Kidney (tissue), 13 donors: ENCODE measurements at regions not wholly inside any gene's neighbourhood (a gene's known extent, or its start where the extent isn't known, plus 50 kb on each side); places are given as distances from the start of the nearest gene placed in this dataset.

Experiments used
- DNase-seq, 5 donors: peaks; one replicate each; pipeline ENCODE4 v3.0.0-alpha.2; 2013 to 2020
- FAIRE-seq: peaks from 2 replicates; lab custom pipeline; 2012; peaks lifted over from hg19 to GRCh38; lab: Jason Lieb, UNC
- H3K27ac ChIP-seq, 2 donors: one replicate each; pipeline ENCODE4 v1.7.0; 2013; ENCODE audit warnings: low read depth in 2 of 2, low read length in 2 of 2, inconsistent platforms in 1 of 2
- H3K27me3 ChIP-seq: one replicate; pipeline ENCODE4 v1.7.1; 2013; ENCODE audit warnings: low read length, inconsistent platforms; ENCODE audit not compliant: control insufficient read depth, insufficient read depth
- H3K36me3 ChIP-seq, 3 donors: one replicate each; pipeline versions ENCODE4 v1.7.0 to v1.7.1; 2013; ENCODE audit warnings: low read length in 3 of 3, control low read depth in 1 of 3, inconsistent platforms in 1 of 3; ENCODE audit not compliant: insufficient read depth in 3 of 3, control insufficient read depth in 2 of 3
- H3K4me1 ChIP-seq, 3 donors: one replicate each; pipeline versions ENCODE4 v1.7.0 to v1.7.1; 2013; ENCODE audit warnings: low read length in 3 of 3, inconsistent platforms in 1 of 3, low read depth in 1 of 3; ENCODE audit not compliant: control insufficient read depth in 2 of 3, insufficient read depth in 2 of 3
- H3K4me3 ChIP-seq, 3 donors: one replicate each; pipeline versions ENCODE4 v1.7.0 to v1.8.1; 2013; ENCODE audit warnings: low read length in 3 of 3, control low read depth in 1 of 3, inconsistent platforms in 1 of 3
- H3K9ac ChIP-seq, 3 donors: one replicate each; pipeline versions ENCODE4 v1.7.0 to v1.7.1; 2013; ENCODE audit warnings: low read length in 3 of 3, control low read depth in 1 of 3, inconsistent platforms in 1 of 3
- H3K9me3 ChIP-seq, 3 donors: one replicate each; pipeline versions ENCODE4 v1.7.0 to v1.7.1; 2013; ENCODE audit warnings: low read length in 3 of 3, control low read depth in 1 of 3, inconsistent platforms in 1 of 3; ENCODE audit not compliant: control insufficient read depth in 2 of 3, insufficient read depth in 1 of 3
- intact Hi-C: fragments of 100-400 bp; cut with DNase I; formaldehyde crosslinking; loops from one replicate; pipeline ENCODE4 v1.11.1; 2022
- TF ChIP-seq, protein P1 (sequence below): IDR thresholded peaks from 3 replicates; pipeline ENCODE4 v1.5.1; 2012; ENCODE audit warnings: mild to moderate bottlenecking, moderate library complexity, borderline replicate concordance; ENCODE audit not compliant: insufficient read depth; ENCODE audit errors: extremely low read depth
- donor health status: control.
- donor health status: control.
- donor health status: control.
- donor health status: control.
- donor health status: control.
- donor health status: DM: yes; HTN: yes; CAD: no.
- donor health status: Normal renal cell carcinoma (clear cell type).

DNA sequence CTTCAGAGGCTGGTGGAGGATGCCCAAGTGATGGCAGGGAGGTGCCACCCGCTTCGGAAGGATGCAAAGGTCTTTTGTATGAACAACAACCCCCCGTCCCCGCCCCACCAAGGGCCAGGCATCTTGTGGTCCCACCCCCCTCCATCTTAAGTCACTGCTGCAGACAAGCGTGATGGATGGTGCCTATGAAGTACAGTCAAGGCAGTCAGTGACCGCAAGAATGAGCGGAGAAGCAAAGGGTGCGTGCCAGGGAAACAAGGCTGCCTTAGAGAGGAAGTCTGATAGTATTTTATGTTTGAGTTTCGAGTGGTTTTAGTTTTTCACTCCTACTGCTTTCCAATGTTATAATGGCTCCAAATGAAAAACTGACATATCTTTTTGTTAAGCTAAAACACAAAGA is 68.7 kb upstream of the GPM6B start:
- intact Hi-C loops: no loop called here
- Histone ChIP-seq H3K4me3 (no peak overlapping the region), H3K27ac (no peak overlapping the region), H3K9me3 (no peaks in the 10 kb centered on the region), H3K9ac (no peak overlapping the region), H3K4me1 (no peaks in the 10 kb centered on the region), H3K27me3 (no peaks in the 10 kb centered on the region), H3K36me3 (no peaks in the 10 kb centered on the region)
- FAIRE-seq: no peak
- no peak for DNase-seq
- TF ChIP-seq, protein P1, sequence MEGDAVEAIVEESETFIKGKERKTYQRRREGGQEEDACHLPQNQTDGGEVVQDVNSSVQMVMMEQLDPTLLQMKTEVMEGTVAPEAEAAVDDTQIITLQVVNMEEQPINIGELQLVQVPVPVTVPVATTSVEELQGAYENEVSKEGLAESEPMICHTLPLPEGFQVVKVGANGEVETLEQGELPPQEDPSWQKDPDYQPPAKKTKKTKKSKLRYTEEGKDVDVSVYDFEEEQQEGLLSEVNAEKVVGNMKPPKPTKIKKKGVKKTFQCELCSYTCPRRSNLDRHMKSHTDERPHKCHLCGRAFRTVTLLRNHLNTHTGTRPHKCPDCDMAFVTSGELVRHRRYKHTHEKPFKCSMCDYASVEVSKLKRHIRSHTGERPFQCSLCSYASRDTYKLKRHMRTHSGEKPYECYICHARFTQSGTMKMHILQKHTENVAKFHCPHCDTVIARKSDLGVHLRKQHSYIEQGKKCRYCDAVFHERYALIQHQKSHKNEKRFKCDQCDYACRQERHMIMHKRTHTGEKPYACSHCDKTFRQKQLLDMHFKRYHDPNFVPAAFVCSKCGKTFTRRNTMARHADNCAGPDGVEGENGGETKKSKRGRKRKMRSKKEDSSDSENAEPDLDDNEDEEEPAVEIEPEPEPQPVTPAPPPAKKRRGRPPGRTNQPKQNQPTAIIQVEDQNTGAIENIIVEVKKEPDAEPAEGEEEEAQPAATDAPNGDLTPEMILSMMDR: no peak

DNA sequence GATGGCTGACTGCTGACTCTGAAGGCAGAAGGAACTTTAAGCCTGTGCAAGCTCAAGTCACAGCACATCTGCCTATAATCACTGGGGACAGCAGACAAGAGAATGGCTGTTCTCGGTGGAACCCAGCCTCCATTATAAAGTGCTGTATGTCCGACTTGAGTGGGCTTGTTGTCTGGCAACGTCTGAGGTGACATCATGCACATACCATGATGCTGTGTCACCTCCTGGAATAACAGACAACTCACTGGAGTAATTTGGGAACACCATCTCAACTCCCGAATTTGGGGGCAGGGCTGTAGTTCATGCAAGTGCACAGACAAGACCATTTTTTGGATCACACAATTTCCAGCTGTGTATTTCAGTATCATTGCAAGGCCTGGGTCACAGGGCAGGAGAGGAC is 59.8 kb upstream of the GPM6B start:
- TF ChIP-seq, protein P1: no peak
- Histone ChIP-seq H3K36me3 (no peaks in the 10 kb centered on the region), H3K27me3 (peaks cover 8% of the 10 kb centered on the region), H3K4me3 (no peak overlapping the region), H3K9me3 (no peaks in the 10 kb centered on the region), H3K27ac (no peak overlapping the region), H3K9ac (no peak overlapping the region), H3K4me1 (no peaks in the 10 kb centered on the region)
- FAIRE-seq: no peak
- no peak for DNase-seq
- intact Hi-C loops: no loop called here

DNA sequence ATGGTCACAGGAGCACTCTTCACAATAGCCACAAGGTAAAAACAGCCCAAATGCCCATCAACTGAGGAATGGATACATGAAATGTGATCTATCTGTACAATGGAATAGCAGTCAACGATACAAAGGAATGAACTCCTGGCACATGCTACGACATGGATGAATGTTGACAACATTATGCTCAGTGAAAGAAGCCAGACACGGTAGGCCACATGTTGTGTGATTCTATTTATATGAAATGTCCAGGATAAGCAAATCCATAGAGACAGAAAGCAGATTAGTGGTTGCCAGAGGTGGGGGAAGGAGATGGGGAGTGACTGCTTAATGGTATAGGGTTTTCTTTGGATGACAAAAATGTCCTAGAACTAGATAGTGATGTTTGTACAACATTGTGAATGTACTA is 58.7 kb upstream of the GPM6B start:
- FAIRE-seq (no peak), DNase-seq (no peak)
- no peak overlapping the region for H3K4me3 ChIP-seq

DNA sequence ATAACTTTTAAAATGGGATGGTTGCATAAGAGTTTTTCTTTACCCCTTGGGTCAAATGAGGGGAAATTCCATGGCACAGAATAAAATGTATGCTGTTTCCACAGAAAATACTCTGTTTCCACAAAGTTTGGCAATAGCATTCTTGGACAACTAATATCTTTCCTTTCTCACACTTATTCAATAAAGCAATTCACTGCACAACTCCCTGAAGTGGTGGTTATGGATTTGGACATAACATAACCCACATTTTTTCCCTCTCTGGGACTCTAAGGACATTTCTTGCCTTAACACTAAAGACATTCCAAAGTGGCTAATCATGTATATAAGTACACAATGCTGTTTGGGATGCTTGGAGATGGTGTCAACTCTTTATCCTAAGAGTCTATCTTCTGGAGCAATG is 51.7 kb upstream of the GPM6B start:
- Histone ChIP-seq H3K9me3 (no peaks in the 10 kb centered on the region), H3K27me3 (peaks cover 15% of the 10 kb centered on the region), H3K4me1 (no peaks in the 10 kb centered on the region), H3K4me3 (no peak overlapping the region), H3K9ac (no peak overlapping the region), H3K27ac (no peak overlapping the region), H3K36me3 (no peaks in the 10 kb centered on the region)
- FAIRE-seq: no peak
- no peak for DNase-seq
- TF ChIP-seq, protein P1: no peak
- intact Hi-C loops: no loop called here

More for the DNA sequence above, 58.7 kb upstream of the GPM6B start:
- Histone ChIP-seq H3K9me3 (no peaks in the 10 kb centered on the region), H3K36me3 (no peaks in the 10 kb centered on the region), H3K27ac (no peak overlapping the region), H3K4me1 (no peaks in the 10 kb centered on the region), H3K27me3 (peaks cover 8% of the 10 kb centered on the region), H3K9ac (no peak overlapping the region)
- TF ChIP-seq, protein P1: no peak
- intact Hi-C loops: no loop called here
